GM19372 (cell line): ENCODE measurements at regions not wholly inside any gene's neighbourhood (a gene's known extent, or its start where the extent isn't known, plus 50 kb on each side); places are given as distances from the start of the nearest gene placed in this dataset.

Experiments
- ATAC-seq: cut with Tn5 transposase; IDR thresholded peaks from one replicate; pipeline ENCODE4 v1.9.1; 2021; ENCODE audit warnings: mild to moderate bottlenecking, low read depth, moderate library complexity; ENCODE audit not compliant: unreplicated experiment

GRCh38 chr6:105917038-105917695, 169.0 kb upstream of the PRDM1 start:
- ATAC-seq, result no peak

- ATAC-seq, result no peak
These were observed 175.0 kb upstream of the PRDM1 start for GRCh38 chr6:105911106-105911629.

DNA sequence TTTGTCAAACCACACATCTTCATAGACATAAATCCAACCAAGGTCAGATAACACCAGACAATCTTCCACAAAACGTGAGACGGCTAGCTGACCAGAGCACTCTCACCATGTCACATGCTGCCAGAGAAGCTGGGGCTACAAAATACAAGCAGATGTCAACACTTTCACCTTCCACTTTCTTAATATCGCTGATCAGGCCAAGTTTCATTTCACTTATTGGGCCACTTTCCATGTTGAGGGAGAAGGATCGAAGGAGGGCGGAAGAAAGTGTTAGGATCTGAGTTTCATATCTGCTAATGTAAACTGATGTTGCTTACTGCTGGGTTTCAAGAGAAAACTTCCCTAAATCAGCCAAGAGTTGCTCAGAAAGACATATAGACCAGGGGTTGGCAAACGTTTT, 177.0 kb upstream of the PRDM1 start:
- no peak for ATAC-seq

- no peak for ATAC-seq
These were observed 178.1 kb upstream of the PRDM1 start for GRCh38 chr6:105907991-105908390.

DNA sequence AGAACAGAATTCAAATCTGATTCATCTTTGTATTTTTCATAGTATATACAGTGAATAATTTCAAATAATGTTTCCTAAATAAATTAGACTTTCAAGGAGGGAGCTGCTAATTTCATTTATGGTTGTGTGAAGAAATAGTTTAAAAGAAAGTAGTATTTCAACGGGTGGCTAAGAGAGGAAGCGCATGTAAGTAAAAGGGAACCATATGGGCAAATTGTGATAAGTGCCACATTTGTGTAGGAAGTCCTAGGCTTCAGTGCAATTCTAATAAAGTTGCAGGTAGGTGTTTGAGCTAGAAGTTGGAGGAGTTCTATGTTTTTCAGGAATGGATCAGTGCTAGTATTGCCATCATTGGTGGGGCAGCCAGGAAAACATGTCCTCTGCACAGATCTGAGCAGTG, 178.8 kb upstream of the PRDM1 start:
- no peak for ATAC-seq

DNA sequence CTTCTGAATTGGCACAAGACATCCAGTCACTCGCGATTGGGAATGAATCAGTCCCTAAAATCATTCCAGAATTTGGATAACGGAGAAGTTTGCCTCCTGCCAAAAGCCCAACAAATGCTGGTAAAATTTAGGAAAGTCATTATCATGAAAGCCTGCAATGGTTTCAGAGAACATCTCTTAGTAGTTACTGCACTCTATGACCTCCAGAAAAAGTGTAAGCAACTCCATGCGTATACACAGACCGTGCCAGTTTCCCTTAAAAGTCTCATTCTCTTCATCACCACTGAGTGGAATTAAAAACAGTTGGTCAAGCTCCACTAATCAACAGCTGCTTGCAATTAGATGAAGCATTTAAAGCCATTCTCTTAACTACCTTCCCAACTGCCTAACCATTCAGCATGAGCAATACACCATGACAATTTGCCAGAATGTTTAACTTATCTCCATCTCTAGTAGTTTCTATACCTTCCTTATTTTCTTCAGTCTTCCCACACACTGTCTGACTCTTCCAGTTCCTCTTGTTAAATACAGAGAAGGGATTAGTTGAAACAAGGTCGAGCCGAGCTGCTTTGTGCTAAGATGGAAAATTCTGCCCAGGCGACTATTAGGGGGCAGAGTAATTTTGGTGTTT, 183.6 kb upstream of the PRDM1 start:
- no peak for ATAC-seq

DNA sequence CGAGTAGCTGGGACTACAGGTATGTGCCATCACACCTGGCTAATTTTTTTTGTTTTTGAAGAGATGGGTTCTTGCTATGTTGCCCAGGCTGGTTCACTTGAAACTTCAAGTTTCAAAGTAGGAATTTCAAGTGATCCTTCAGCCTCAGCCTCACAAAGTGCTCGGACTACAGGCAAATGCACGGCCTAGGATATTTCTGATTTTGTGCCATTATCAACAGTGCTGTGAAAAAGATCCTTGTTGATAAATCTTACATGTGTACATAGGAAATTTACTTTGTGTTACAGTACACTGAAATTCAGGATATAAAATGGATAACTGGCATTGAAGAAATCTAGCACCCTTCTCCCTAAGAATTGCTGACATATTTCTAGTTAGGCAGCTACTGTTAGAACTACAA, 184.6 kb upstream of the PRDM1 start:
- no peak for ATAC-seq

DNA sequence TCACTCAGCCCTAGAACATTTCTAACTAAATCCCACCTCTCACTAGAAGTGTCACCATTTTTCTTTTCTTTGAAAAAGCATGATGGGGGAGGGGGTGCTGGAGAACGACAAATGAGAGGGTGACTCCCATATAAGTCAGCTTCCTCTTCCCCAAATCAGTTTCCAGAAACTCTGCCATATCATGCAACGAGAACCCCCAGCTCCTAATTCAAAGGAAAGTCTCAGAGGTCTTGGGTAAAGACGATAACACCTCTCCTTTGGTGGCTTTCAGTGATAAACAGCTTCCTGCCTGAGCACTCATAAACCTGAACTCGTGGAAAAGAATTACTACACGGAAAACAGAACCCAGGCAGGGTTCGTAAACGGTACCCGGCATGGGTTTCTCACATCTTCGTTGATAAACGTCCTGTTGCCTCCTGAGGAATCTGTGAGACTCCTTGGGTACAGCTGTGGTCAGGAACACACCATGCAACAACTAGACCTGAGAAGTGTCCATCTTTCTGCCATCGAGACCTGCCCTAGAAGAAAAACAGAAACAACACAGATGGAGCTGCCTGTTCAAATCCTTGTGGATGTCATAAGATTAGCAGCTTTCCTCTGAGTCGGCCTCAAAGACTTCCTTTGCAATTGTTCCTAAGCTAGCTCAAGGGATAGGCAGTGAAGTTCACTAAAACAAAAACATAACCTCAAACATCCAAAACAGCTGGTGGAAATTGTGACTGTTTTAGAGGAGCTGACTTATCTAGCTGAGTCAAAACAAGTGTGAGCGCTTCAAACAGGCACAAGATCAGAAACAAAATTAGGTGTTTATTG, 185.8 kb upstream of the PRDM1 start:
- no peak for ATAC-seq

GRCh38 chr6:105898286-105898685, 187.8 kb upstream of the PRDM1 start:
- ATAC-seq, result peak; percentile 60

GRCh38 chr6:105897131-105897530, 189.0 kb upstream of the PRDM1 start:
- no peak for ATAC-seq

DNA sequence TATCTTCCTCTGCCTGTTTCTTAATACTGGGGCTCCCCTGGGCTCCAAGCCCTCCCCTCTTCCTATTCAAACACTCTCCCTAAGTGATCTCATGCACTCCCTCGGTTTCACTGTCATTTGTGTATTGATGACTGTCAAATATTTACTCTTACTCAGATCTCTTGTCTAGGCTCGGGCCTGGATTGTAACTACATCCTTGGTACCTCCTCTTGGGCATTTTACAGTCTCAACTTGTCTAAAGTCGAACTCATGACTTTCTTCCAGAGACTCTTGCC, 189.4 kb upstream of the PRDM1 start:
- ATAC-seq, result no peak

DNA sequence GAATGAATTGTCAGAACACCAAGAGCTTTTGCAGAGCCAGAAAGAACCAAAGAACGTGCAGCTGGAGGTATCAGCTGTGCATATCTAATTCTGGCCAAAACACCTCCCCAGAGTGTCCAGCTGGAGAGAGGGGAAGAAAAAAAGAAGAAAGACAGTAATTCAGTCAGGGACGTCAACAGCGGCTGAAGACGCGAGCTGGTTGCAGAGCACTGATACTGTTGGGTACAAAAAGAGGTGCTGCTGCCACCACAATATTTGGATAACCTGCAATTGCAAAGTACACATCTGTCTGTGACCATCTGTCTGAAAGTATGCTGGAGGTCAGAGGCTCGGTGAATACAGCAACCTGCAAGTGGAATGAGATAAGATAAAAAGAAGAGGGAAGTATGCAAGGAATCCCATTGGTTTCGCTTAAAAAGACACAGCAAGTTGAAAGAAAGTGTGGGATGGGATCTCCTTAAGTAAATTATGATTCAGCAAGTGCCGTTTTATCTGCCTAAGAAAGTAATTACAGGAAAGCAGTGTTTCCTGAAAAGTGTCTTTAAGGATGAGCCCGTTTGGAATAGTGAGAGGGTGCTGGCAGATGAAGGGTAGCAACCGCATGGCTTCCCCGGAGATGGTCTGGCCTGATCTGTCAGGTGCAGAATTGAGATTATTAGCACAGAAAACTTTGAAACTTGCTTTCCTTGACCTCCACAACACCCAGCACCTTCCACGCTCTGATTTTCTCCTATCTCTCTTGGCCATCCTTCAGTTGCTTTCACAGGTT, 189.9 kb upstream of the PRDM1 start:
- no peak for ATAC-seq

GRCh38 chr6:105894556-105894955, 191.6 kb upstream of the PRDM1 start:
- no peak for ATAC-seq

DNA sequence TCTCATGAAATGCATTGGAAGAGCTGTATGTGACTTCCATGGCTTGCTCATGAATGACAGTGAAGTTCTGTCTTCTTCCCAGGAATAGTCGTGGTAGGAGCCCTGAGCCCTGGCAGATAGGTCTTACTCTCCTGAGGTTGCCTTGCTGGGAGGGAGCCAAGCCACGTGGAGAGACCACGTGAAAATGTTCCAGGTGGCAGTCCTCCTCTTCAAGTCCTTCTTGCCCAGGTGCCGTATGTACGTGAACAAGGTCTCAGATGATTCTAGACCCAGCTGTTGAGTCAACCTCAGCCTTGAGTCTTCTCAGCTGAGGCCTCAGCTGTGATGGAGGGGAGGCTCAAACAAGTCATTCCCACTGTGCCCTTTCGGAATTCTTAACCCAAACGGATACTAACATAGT, 192.4 kb upstream of the PRDM1 start:
- ATAC-seq, result no peak

DNA sequence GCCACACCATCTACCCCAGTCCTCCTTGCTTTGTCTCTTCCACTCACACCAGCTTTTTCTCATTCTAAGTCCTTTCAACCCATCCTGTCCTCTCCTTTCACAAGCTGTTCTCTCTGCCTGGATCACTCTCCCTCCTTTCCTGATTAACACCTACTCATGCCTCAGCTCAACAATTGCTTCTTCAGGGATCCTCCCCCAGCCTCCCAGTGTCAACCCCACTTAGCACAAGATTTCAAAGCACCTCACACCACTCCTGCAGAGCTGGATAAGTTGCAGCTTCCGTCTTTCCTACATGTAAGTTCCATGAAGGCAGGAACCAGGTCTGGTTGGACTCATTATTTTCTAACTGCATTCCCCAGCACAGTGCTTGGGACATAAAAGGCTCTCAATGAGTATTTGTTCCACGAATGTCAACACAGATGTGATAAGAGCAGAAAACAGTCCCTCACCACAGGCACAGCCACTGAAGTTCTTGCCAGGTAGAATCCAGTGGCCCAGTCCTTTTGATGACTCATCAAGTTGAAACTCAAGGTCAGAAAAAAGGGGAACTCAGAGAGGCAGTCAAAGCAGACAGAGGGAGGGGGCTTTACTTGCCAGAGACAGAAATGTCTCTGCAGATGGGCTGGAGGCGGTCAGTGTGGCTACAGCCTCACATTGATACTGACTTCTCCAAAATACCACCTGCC, 193.4 kb upstream of the PRDM1 start:
- peak; percentile 87 for ATAC-seq

GRCh38 chr6:105890521-105891244, 195.5 kb upstream of the PRDM1 start:
- ATAC-seq, result no peak

DNA sequence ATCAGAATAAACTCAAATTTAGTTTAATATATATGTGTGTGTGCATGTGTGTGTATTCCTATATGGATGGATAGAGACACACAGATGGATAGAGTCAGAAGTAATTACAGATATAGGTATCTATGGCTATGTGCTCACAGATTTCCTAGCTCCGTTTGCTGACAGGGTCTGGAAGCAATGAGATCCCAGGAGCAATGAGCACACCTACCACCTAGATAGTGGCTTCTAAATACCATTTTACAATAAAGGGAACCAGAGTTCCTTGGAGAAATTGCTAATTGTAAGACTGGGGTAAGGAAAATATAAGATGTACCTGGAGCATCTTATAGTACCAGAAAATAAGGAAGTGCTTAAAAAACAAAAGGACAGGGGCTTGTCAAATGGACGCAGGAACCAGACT, 196.2 kb upstream of the PRDM1 start:
- ATAC-seq, result no peak

GRCh38 chr6:105886814-105887544, 199.2 kb upstream of the PRDM1 start:
- no peak for ATAC-seq
